WTC11 (cell line): ENCODE measurements at regions not wholly inside any gene's neighbourhood (a gene's known extent, or its start where the extent isn't known, plus 50 kb on each side); places are given as distances from the start of the nearest gene placed in this dataset.

Source experiments
- ATAC-seq: fragments of 200-7000 bp; cut with Tn5 transposase; 2 replicates; pipeline ENCODE4 v1.10.0; 2021; ENCODE audit warnings: mild to moderate bottlenecking, moderate library complexity
- CTCF ChIA-PET: fragments of 300-600 bp; sonication (Branson Sonifier 250); formaldehyde crosslinking; loops from one replicate; lab custom pipeline; 2021; ENCODE audit warnings: antibody characterized with exemption; lab: Charles Lee
- POLR2A ChIA-PET: fragments of 350-600 bp; sonication (Branson Sonifier 250); formaldehyde crosslinking; loops from one replicate; lab custom pipeline; 2021; ENCODE audit warnings: antibody characterized with exemption; lab: Charles Lee
- DNase-seq: peaks from one replicate; pipeline ENCODE4 v3.0.0; 2021; ENCODE audit warnings: low spot score
- H3K27ac Mint-ChIP-seq: 2 replicates; pipeline ENCODE4 v1.8.0; 2021; ENCODE audit warnings: mixed read lengths
- H3K27me3 Mint-ChIP-seq: 2 replicates; pipeline ENCODE4 v1.8.0; 2021; ENCODE audit warnings: low read depth, mild to moderate bottlenecking, moderate library complexity, mixed read lengths
- H3K36me3 Mint-ChIP-seq: 2 replicates; pipeline ENCODE4 v1.8.0; 2021; ENCODE audit warnings: mixed read lengths
- H3K4me1 Mint-ChIP-seq: 2 replicates; pipeline ENCODE4 v1.8.0; 2022; ENCODE audit warnings: mixed read lengths
- H3K4me3 Mint-ChIP-seq: 2 replicates; pipeline ENCODE4 v1.8.0; 2021; ENCODE audit warnings: mild to moderate bottlenecking, moderate library complexity, mixed read lengths
- H3K9me3 Mint-ChIP-seq: 2 replicates; pipeline ENCODE4 v1.8.0; 2021; ENCODE audit warnings: mixed read lengths
- ATF1 ChIP-seq: sonication (generic); formaldehyde crosslinking; IDR thresholded peaks from 2 replicates; pipeline ENCODE4 v1.8.1; 2023; ENCODE audit warnings: mild to moderate bottlenecking, moderate library complexity, missing genetic modification reagents
- CREM ChIP-seq: sonication (generic); formaldehyde crosslinking; IDR thresholded peaks from 2 replicates; pipeline ENCODE4 v1.8.1; 2022; ENCODE audit warnings: mild to moderate bottlenecking, missing genetic modification reagents, moderate library complexity
- EMX1 ChIP-seq: fragments of 250-450 bp; sonication (Bioruptor Pico); IDR thresholded peaks from 2 replicates; pipeline ENCODE4 v1.8.0; 2021; ENCODE audit warnings: mild to moderate bottlenecking
- GABPB1 ChIP-seq: sonication (generic); formaldehyde crosslinking; IDR thresholded peaks from 2 replicates; pipeline ENCODE4 v1.8.1; 2023; ENCODE audit warnings: mild to moderate bottlenecking, missing genetic modification reagents
- GTF2I ChIP-seq: fragments of 250-450 bp; sonication (Bioruptor Pico); conservative IDR thresholded peaks from 2 replicates; pipeline ENCODE4 v1.4.0; 2021; ENCODE audit warnings: mild to moderate bottlenecking
- NFATC4 ChIP-seq: fragments of 250-450 bp; sonication (Bioruptor Pico); IDR thresholded peaks from 2 replicates; pipeline ENCODE4 v1.9.0; 2021; ENCODE audit warnings: mild to moderate bottlenecking
- NR1H2 ChIP-seq: sonication (generic); formaldehyde crosslinking; IDR thresholded peaks from 2 replicates; pipeline ENCODE4 v1.9.0; 2021; ENCODE audit warnings: mild to moderate bottlenecking, moderate library complexity, missing genetic modification reagents
- NR2C2 ChIP-seq: sonication (generic); formaldehyde crosslinking; IDR thresholded peaks from 2 replicates; pipeline ENCODE4 v1.8.0; 2022; ENCODE audit warnings: mild to moderate bottlenecking, missing genetic modification reagents
- NR3C1 ChIP-seq: sonication (generic); formaldehyde crosslinking; conservative IDR thresholded peaks from 2 replicates; pipeline ENCODE4 v1.8.1; 2023; ENCODE audit warnings: low read depth, mild to moderate bottlenecking, missing genetic modification reagents
- RELA ChIP-seq: sonication (generic); formaldehyde crosslinking; IDR thresholded peaks from 2 replicates; pipeline ENCODE4 v1.8.1; 2022; ENCODE audit warnings: missing genetic modification reagents, mild to moderate bottlenecking, borderline replicate concordance
- SMAD3 ChIP-seq: sonication (generic); formaldehyde crosslinking; IDR thresholded peaks from 2 replicates; pipeline ENCODE4 v1.8.0; 2022; ENCODE audit warnings: missing genetic modification reagents, mild to moderate bottlenecking, borderline replicate concordance
- TEAD1 ChIP-seq: sonication (generic); formaldehyde crosslinking; IDR thresholded peaks from 2 replicates; pipeline ENCODE4 v1.8.0; 2022; ENCODE audit warnings: mild to moderate bottlenecking, missing genetic modification reagents
- TEAD4 ChIP-seq: sonication (generic); formaldehyde crosslinking; IDR thresholded peaks from 2 replicates; pipeline ENCODE4 v1.8.0; 2022; ENCODE audit warnings: mild to moderate bottlenecking, missing genetic modification reagents
- ZBTB21 ChIP-seq: sonication (generic); formaldehyde crosslinking; IDR thresholded peaks from 2 replicates; pipeline ENCODE4 v1.8.1; 2023; ENCODE audit warnings: mild to moderate bottlenecking, missing genetic modification reagents, borderline replicate concordance
- ZNF138 ChIP-seq: sonication (generic); formaldehyde crosslinking; conservative IDR thresholded peaks from 2 replicates; pipeline ENCODE4 v1.8.1; 2022; ENCODE audit warnings: mild to moderate bottlenecking, moderate library complexity, missing genetic modification reagents
- ZNF416 ChIP-seq: fragments of 250-450 bp; sonication (Bioruptor Pico); IDR thresholded peaks from 2 replicates; pipeline ENCODE4 v1.9.0; 2021; ENCODE audit warnings: mild to moderate bottlenecking, inconsistent platforms
- TF ChIP-seq, protein P1 (sequence below): sonication (generic); formaldehyde crosslinking; conservative IDR thresholded peaks from 2 replicates; pipeline ENCODE4 v1.8.1; 2023; ENCODE audit warnings: mild to moderate bottlenecking, low read depth, missing genetic modification reagents, moderate library complexity
- TF ChIP-seq, protein P2 (sequence below): fragments of 250-450 bp; sonication (Bioruptor Pico); IDR thresholded peaks from 2 replicates; pipeline ENCODE4 v2.1.2; 2022; ENCODE audit warnings: mild to moderate bottlenecking, moderate library complexity
- TF ChIP-seq, protein P3 (sequence below): sonication (generic); formaldehyde crosslinking; IDR thresholded peaks from 2 replicates; pipeline ENCODE4 v1.8.0; 2022; ENCODE audit warnings: missing genetic modification reagents
- TF ChIP-seq, protein P4 (sequence below): fragments of 250-450 bp; sonication (Bioruptor Pico); IDR thresholded peaks from 2 replicates; pipeline ENCODE4 v1.9.0; 2021; ENCODE audit warnings: mild to moderate bottlenecking

DNA sequence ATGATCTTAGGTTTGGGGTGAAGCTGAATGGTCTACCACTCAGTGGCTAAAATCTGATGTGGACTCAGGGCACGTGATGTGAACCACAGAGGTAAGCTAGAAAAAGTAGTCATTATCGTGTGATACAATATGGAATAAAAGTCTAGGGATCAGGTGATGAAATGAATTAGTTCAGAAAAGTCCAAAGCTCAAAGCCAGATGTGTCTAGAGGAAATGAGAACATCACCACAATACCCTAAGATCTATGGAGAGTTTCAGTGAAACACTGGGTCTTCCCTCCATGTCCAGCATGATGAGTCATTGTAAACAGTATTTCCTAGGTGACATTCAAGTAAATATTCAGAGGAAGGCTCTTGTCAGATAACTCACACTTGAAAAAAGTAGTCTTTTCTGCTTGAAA, 1257.4 kb upstream of the ZEB2 start:
- ATAC-seq = no peak
- H3K4me1 Mint-ChIP-seq = peaks cover 16% of the 10 kb centered on the region
- POLR2A ChIA-PET = no interaction called here
- H3K27me3 Mint-ChIP-seq = no peaks in the 10 kb centered on the region; the same call in 1 of the 2 replicates
- DNase-seq = no peak
- H3K9me3 Mint-ChIP-seq = peaks cover 15% of the 10 kb centered on the region
- H3K27ac Mint-ChIP-seq = no peak overlapping the region
- H3K4me3 Mint-ChIP-seq = no peak overlapping the region
- peaks cover 7% of the 10 kb centered on the region for H3K36me3 Mint-ChIP-seq
- CTCF ChIA-PET = interaction anchor here (1.3 kb wide), 1 partner anchor 25 kb away, joined by 4 read pairs; no protein-coding TSS in a partner anchor
- TF ChIP-seq RELA (CRISPR knock-in tag) (no peak), GABPB1 (CRISPR knock-in tag) (peak; percentile 72; the same call in 1 of the 2 replicates), CREM (CRISPR knock-in tag) (no peak)
- TF ChIP-seq, protein P1, sequence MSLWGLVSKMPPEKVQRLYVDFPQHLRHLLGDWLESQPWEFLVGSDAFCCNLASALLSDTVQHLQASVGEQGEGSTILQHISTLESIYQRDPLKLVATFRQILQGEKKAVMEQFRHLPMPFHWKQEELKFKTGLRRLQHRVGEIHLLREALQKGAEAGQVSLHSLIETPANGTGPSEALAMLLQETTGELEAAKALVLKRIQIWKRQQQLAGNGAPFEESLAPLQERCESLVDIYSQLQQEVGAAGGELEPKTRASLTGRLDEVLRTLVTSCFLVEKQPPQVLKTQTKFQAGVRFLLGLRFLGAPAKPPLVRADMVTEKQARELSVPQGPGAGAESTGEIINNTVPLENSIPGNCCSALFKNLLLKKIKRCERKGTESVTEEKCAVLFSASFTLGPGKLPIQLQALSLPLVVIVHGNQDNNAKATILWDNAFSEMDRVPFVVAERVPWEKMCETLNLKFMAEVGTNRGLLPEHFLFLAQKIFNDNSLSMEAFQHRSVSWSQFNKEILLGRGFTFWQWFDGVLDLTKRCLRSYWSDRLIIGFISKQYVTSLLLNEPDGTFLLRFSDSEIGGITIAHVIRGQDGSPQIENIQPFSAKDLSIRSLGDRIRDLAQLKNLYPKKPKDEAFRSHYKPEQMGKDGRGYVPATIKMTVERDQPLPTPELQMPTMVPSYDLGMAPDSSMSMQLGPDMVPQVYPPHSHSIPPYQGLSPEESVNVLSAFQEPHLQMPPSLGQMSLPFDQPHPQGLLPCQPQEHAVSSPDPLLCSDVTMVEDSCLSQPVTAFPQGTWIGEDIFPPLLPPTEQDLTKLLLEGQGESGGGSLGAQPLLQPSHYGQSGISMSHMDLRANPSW (CRISPR knock-in tag) = no peak

DNA sequence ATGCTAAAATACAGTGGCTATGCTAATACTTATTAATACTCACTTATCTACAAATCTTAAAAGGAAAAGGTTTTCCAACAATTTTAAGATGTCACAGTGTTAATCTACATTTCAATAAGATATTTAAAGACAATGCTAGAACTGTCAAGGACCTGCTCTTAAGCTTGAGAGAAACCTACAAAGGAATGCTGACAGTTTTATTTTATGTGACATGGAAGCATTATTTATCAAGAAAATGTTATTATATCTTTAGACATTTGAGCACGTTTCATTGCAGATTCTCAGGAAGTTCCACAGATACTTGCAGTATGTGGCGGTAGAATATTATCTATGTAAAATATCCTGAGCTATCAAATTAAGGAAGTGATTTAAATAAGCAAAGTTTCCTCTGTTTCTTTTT, 1255.7 kb upstream of the ZEB2 start:
- ATAC-seq (no peak), DNase-seq (no peak)
- Mint-ChIP-seq H3K36me3 (no peaks in the 10 kb centered on the region), H3K9me3 (peaks cover 11% of the 10 kb centered on the region), H3K4me3 (no peak overlapping the region), H3K4me1 (peaks cover 16% of the 10 kb centered on the region), H3K27me3 (no peaks in the 10 kb centered on the region), H3K27ac (no peak overlapping the region)
- CTCF ChIA-PET = interaction anchor here (1.0 kb wide), 1 partner anchor 23 kb away, joined by 3 read pairs; no protein-coding TSS in a partner anchor
- TF ChIP-seq GTF2I (CRISPR knock-in tag) (no peak), SMAD3 (CRISPR knock-in tag) (no peak), EMX1 (no peak)
- POLR2A ChIA-PET = no interaction called here

DNA sequence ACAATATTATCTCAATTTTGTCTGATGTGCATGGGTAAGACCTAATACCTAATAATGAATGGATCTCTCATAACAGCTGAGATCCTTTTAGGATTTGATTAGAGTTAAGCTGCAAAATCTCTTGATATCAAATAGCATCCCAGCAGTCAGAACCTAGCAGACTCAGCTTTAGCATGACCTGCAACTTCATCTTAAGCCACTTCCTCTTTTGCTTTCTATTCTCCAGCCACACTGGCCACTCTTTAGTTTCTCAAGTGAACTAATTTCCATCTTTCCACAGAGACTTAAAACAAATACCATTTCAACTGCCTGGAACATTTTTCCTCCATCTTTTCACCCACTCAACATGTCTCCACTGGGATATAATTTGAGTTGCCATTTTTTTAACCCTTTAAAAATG, 1251.6 kb upstream of the ZEB2 start:
- no peak for TF ChIP-seq ZBTB21 (CRISPR knock-in tag)
- no peak for TF ChIP-seq ZNF138 (CRISPR knock-in tag)
- TF ChIP-seq NR1H2 (CRISPR knock-in tag) = no peak
- TF ChIP-seq TEAD4 (CRISPR knock-in tag) = no peak

DNA sequence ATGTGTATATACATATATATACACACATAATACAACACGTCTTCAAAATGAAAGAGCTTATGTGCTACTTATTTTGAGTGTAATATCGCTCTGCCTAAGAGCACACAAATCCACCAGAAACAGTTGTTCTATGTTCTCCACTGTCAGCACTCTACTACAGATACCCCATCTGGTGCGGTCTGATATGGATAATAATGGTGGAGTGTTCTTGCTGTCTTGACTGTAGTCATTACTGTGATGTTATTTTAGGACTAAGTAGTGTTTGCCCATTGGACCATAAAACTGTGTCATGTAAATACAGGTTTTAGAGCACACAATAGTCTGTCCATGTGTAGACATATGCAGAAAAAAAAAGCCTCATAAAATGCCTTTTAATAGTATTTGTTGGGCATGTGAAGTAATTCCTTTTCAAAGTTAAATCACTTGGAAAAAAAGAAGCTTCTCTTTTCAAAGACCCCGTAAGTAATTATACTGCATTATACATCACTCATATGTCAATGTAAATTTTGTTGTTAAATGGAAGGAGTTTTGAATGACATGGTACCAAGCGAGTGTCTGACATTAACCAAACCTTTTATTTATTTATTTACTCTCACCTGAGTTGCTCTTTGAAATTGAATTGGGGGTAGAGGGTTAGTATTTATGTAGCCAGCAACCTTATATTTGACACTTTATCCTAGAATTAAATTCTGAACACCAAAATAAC, 1249.2 kb upstream of the ZEB2 start:
- POLR2A ChIA-PET = no interaction called here
- H3K9me3 Mint-ChIP-seq = peaks cover 6% of the 10 kb centered on the region
- H3K4me1 Mint-ChIP-seq = no peaks in the 10 kb centered on the region
- H3K4me3 Mint-ChIP-seq = no peak overlapping the region
- no peaks in the 10 kb centered on the region for H3K27me3 Mint-ChIP-seq
- DNase-seq (no peak), ATAC-seq (no peak)
- CTCF ChIA-PET = no interaction called here
- no peaks in the 10 kb centered on the region for H3K36me3 Mint-ChIP-seq
- no peak overlapping the region for H3K27ac Mint-ChIP-seq
- TF ChIP-seq NR2C2 (CRISPR knock-in tag) = no peak
- TF ChIP-seq, protein P2, sequence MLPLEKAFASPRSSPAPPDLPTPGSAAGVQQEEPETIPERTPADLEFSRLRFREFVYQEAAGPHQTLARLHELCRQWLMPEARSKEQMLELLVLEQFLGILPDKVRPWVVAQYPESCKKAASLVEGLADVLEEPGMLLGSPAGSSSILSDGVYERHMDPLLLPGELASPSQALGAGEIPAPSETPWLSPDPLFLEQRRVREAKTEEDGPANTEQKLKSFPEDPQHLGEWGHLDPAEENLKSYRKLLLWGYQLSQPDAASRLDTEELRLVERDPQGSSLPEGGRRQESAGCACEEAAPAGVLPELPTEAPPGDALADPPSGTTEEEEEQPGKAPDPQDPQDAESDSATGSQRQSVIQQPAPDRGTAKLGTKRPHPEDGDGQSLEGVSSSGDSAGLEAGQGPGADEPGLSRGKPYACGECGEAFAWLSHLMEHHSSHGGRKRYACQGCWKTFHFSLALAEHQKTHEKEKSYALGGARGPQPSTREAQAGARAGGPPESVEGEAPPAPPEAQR (CRISPR knock-in tag) = no peak
- TF ChIP-seq ZNF416 = no peak
- no peak for TF ChIP-seq ATF1
- no peak for TF ChIP-seq TEAD1 (CRISPR knock-in tag)
- TF ChIP-seq, protein P3, sequence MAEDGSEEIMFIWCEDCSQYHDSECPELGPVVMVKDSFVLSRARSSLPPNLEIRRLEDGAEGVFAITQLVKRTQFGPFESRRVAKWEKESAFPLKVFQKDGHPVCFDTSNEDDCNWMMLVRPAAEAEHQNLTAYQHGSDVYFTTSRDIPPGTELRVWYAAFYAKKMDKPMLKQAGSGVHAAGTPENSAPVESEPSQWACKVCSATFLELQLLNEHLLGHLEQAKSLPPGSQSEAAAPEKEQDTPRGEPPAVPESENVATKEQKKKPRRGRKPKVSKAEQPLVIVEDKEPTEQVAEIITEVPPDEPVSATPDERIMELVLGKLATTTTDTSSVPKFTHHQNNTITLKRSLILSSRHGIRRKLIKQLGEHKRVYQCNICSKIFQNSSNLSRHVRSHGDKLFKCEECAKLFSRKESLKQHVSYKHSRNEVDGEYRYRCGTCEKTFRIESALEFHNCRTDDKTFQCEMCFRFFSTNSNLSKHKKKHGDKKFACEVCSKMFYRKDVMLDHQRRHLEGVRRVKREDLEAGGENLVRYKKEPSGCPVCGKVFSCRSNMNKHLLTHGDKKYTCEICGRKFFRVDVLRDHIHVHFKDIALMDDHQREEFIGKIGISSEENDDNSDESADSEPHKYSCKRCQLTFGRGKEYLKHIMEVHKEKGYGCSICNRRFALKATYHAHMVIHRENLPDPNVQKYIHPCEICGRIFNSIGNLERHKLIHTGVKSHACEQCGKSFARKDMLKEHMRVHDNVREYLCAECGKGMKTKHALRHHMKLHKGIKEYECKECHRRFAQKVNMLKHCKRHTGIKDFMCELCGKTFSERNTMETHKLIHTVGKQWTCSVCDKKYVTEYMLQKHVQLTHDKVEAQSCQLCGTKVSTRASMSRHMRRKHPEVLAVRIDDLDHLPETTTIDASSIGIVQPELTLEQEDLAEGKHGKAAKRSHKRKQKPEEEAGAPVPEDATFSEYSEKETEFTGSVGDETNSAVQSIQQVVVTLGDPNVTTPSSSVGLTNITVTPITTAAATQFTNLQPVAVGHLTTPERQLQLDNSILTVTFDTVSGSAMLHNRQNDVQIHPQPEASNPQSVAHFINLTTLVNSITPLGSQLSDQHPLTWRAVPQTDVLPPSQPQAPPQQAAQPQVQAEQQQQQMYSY (CRISPR knock-in tag) = no peak
- TF ChIP-seq, protein P4, sequence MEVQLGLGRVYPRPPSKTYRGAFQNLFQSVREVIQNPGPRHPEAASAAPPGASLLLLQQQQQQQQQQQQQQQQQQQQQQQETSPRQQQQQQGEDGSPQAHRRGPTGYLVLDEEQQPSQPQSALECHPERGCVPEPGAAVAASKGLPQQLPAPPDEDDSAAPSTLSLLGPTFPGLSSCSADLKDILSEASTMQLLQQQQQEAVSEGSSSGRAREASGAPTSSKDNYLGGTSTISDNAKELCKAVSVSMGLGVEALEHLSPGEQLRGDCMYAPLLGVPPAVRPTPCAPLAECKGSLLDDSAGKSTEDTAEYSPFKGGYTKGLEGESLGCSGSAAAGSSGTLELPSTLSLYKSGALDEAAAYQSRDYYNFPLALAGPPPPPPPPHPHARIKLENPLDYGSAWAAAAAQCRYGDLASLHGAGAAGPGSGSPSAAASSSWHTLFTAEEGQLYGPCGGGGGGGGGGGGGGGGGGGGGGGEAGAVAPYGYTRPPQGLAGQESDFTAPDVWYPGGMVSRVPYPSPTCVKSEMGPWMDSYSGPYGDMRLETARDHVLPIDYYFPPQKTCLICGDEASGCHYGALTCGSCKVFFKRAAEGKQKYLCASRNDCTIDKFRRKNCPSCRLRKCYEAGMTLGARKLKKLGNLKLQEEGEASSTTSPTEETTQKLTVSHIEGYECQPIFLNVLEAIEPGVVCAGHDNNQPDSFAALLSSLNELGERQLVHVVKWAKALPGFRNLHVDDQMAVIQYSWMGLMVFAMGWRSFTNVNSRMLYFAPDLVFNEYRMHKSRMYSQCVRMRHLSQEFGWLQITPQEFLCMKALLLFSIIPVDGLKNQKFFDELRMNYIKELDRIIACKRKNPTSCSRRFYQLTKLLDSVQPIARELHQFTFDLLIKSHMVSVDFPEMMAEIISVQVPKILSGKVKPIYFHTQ (CRISPR knock-in tag) = no peak
- no peak for TF ChIP-seq NFATC4
- no peak for TF ChIP-seq NR3C1 (CRISPR knock-in tag)

More for the DNA sequence above, 1251.6 kb upstream of the ZEB2 start:
- DNase-seq (no peak), ATAC-seq (no peak)
- CTCF ChIA-PET = no interaction called here
- Mint-ChIP-seq H3K36me3 (no peaks in the 10 kb centered on the region), H3K9me3 (peaks cover 6% of the 10 kb centered on the region), H3K4me1 (peaks cover 8% of the 10 kb centered on the region), H3K27me3 (no peaks in the 10 kb centered on the region), H3K4me3 (no peak overlapping the region), H3K27ac (no peak overlapping the region)
- POLR2A ChIA-PET = no interaction called here
